ENCODE measurements at regions not wholly inside any gene's neighbourhood (a gene's known extent, or its start where the extent isn't known, plus 50 kb on each side); places are given as distances from the start of the nearest gene placed in this dataset.

DNA sequence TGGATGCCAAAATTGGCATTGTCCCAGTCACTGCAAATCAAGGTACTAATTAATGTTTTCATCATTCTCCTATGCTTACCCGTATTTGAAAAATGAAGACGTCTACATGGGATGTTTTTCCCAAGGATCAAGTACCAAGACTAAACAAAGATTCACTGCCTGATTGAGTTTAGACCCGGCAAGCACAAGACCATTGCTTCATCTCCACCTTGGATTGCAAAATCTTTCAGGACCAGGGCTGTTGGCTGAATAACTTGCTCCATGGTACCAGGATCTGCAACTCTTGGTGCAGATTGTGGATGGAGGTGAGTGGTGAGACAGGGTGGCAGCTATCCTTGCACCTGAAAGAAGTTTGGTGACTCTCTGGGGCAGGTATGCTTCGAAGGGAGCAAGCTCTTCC, 122.5 kb upstream of the ETS2 start:
- TF ChIP-seq EZH2phosphoT487 (IDR thresholded peaks at IDR 0.05; ENCODE audit: low read length) (no peak), EZH2 (optimal IDR thresholded peaks at IDR 0.05; ENCODE audit: low read depth, low read length) (no peak)
- TF ChIP-seq, protein P1, sequence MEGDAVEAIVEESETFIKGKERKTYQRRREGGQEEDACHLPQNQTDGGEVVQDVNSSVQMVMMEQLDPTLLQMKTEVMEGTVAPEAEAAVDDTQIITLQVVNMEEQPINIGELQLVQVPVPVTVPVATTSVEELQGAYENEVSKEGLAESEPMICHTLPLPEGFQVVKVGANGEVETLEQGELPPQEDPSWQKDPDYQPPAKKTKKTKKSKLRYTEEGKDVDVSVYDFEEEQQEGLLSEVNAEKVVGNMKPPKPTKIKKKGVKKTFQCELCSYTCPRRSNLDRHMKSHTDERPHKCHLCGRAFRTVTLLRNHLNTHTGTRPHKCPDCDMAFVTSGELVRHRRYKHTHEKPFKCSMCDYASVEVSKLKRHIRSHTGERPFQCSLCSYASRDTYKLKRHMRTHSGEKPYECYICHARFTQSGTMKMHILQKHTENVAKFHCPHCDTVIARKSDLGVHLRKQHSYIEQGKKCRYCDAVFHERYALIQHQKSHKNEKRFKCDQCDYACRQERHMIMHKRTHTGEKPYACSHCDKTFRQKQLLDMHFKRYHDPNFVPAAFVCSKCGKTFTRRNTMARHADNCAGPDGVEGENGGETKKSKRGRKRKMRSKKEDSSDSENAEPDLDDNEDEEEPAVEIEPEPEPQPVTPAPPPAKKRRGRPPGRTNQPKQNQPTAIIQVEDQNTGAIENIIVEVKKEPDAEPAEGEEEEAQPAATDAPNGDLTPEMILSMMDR (IDR thresholded peaks at IDR 0.05; ENCODE audit: low read length): no peak
- no peaks in the 10 kb centered on the region for H3K9me2 ChIP-seq (replicated peaks; ENCODE audit: insufficient read depth, low read length)
- no peak overlapping the region for H3K4me2 ChIP-seq (ENCODE audit: low read depth, low read length)
- H3K9ac ChIP-seq (ENCODE audit: low read length): no peak overlapping the region
- H3K4me3 ChIP-seq (ENCODE audit: low read length): no peak overlapping the region
- no peaks in the 10 kb centered on the region for H3F3A ChIP-seq (ENCODE audit: insufficient read depth, low read length)
- DNase-seq: no peak
- H3K27ac ChIP-seq (ENCODE audit: low read length): no peak overlapping the region
- H3K36me3 ChIP-seq (replicated peaks; ENCODE audit: insufficient read depth, low read length): no peaks in the 10 kb centered on the region
- H3K79me2 ChIP-seq (ENCODE audit: low read length): no peaks in the 10 kb centered on the region
- H3K27me3 ChIP-seq (replicated peaks; ENCODE audit: insufficient read depth, low read length): no peaks in the 10 kb centered on the region
- H4K20me1 ChIP-seq (ENCODE audit: insufficient read depth, low read length): no peaks in the 10 kb centered on the region
- peaks cover 15% of the 10 kb centered on the region for H3K4me1 ChIP-seq (ENCODE audit: low read length)
- H2AFZ ChIP-seq (ENCODE audit: low read length): no peak overlapping the region
- no peaks in the 10 kb centered on the region for H3K9me3 ChIP-seq (replicated peaks; ENCODE audit: insufficient read depth, low read length)

DNA sequence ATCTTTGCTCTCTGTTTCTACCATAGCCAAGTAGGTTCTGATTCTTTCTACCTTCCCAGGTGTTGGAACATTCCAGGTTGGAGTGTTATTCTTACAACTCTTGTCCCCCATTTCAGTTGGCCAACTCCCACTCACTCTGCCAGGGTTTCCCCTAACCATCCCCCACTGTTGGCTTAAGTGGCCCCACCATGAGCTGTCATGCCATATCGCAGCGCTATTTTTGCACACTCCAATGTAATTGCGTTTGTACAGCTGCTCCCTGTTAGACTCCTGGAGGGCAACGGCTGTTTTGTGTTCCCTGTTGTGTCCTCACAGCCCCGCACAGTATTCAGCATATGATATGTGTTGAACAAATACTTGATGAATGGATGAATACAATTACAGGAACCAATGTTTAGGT, 117.7 kb upstream of the ETS2 start:
- Histone ChIP-seq H3F3A (ENCODE audit: insufficient read depth, low read length) (no peaks in the 10 kb centered on the region), H3K79me2 (ENCODE audit: low read length) (no peaks in the 10 kb centered on the region), H3K36me3 (replicated peaks; ENCODE audit: insufficient read depth, low read length) (no peaks in the 10 kb centered on the region), H3K4me1 (ENCODE audit: low read length) (no peaks in the 10 kb centered on the region), H2AFZ (ENCODE audit: low read length) (no peak overlapping the region), H3K9ac (ENCODE audit: low read length) (no peak overlapping the region), H3K27ac (ENCODE audit: low read length) (no peak overlapping the region), H3K9me2 (replicated peaks; ENCODE audit: insufficient read depth, low read length) (no peaks in the 10 kb centered on the region), H4K20me1 (ENCODE audit: insufficient read depth, low read length) (no peaks in the 10 kb centered on the region), H3K4me3 (ENCODE audit: low read length) (no peak overlapping the region), H3K27me3 (replicated peaks; ENCODE audit: insufficient read depth, low read length) (no peaks in the 10 kb centered on the region), H3K4me2 (ENCODE audit: low read depth, low read length) (no peak overlapping the region), H3K9me3 (replicated peaks; ENCODE audit: insufficient read depth, low read length) (no peaks in the 10 kb centered on the region)
- no peak for DNase-seq
- no peak for TF ChIP-seq EZH2 (optimal IDR thresholded peaks at IDR 0.05; ENCODE audit: low read depth, low read length)
- no peak for TF ChIP-seq EZH2phosphoT487 (IDR thresholded peaks at IDR 0.05; ENCODE audit: low read length)
- TF ChIP-seq, protein P1 (IDR thresholded peaks at IDR 0.05; ENCODE audit: low read length): no peak

DNA sequence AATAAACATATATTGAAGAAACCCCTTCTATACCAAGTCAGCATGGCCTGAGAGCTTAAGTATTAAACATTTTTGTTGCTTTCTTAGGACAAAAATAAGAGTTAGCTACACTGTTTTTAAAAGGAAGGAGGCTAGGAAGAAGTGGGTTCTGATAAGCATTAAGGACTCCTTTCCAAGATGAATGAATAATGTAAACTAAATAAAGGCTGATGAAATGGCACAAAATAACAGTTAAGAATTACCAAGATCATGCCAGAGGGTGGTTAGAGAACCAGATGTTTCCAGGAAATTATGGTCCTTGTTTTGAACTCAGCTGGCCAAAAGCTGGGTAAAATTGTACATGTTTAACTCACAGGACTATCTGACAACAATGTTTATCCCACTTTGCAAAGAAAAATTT, 114.1 kb upstream of the ETS2 start:
- TF ChIP-seq, protein P1 (IDR thresholded peaks at IDR 0.05; ENCODE audit: low read length): no peak
- TF ChIP-seq EZH2phosphoT487 (IDR thresholded peaks at IDR 0.05; ENCODE audit: low read length): no peak
- TF ChIP-seq EZH2 (optimal IDR thresholded peaks at IDR 0.05; ENCODE audit: low read depth, low read length): no peak
- Histone ChIP-seq H3K9me2 (replicated peaks; ENCODE audit: insufficient read depth, low read length) (no peaks in the 10 kb centered on the region), H3K4me2 (ENCODE audit: low read depth, low read length) (no peak overlapping the region), H3K27ac (ENCODE audit: low read length) (no peak overlapping the region), H3F3A (ENCODE audit: insufficient read depth, low read length) (no peaks in the 10 kb centered on the region), H3K27me3 (replicated peaks; ENCODE audit: insufficient read depth, low read length) (no peaks in the 10 kb centered on the region), H4K20me1 (ENCODE audit: insufficient read depth, low read length) (no peaks in the 10 kb centered on the region), H3K4me1 (ENCODE audit: low read length) (no peaks in the 10 kb centered on the region), H3K4me3 (ENCODE audit: low read length) (no peak overlapping the region), H3K79me2 (ENCODE audit: low read length) (no peaks in the 10 kb centered on the region), H3K36me3 (replicated peaks; ENCODE audit: insufficient read depth, low read length) (no peaks in the 10 kb centered on the region), H2AFZ (ENCODE audit: low read length) (no peak overlapping the region), H3K9ac (ENCODE audit: low read length) (no peak overlapping the region), H3K9me3 (replicated peaks; ENCODE audit: insufficient read depth, low read length) (no peaks in the 10 kb centered on the region)
- no peak for DNase-seq

Measured in MM.1S (cell line).